Islet of Langerhans (tissue), 1 donor: ENCODE measurements at regions not wholly inside any gene's neighbourhood (a gene's known extent, or its start where the extent isn't known, plus 50 kb on each side); places are given as distances from the start of the nearest gene placed in this dataset.

ENCODE experiments used
- FAIRE-seq: peaks from one replicate; lab custom pipeline; 2011; peaks lifted over from hg19 to GRCh38; lab: Jason Lieb, UNC

GRCh38 chr6:90653750-90654149 is 66.9 kb upstream of the MAP3K7 start:
- FAIRE-seq, result no peak

DNA sequence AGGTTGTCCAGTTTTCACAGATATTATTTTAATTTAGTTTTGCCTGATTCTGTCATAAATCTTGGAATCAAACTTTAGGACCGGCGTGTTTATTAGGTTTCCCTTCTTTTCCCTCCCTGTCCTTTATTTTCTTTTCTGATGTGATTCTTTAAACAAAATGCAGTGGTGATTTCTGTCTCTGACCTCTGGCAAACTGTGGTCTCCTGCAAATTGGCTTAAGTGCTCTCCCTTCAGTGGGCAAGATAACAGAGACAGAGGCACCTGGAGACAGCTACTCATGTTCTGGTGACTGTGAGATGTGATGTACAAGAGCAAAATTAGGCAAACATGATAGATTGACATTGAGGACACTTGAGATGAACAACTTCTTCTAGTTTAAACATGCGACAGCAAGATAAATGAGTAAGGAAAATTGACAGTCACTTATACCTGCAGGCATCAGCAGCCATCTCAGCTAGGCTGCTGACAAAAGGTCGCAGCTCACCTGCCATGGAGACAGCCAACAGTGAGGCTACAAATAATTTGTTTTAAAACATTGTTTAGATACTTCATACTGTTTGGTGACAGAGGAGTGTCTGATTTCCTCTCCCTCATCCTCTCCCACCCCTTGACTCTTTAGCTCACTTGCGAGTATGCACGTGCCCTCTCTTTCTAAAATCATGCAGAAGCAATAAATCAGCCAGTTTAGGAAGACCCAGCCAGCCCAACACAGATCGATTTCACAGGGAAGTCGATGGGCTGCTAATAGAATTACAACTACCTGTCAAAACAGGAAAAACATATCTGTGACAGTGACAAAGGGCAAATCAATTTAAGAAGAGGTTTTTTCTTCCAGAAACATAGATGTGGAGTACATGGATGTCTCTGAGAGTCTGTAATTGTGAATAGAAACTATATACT is 63.4 kb upstream of the MAP3K7 start:
- no peak for FAIRE-seq

GRCh38 chr6:90648873-90649272 is 62.0 kb upstream of the MAP3K7 start:
- no peak for FAIRE-seq

DNA sequence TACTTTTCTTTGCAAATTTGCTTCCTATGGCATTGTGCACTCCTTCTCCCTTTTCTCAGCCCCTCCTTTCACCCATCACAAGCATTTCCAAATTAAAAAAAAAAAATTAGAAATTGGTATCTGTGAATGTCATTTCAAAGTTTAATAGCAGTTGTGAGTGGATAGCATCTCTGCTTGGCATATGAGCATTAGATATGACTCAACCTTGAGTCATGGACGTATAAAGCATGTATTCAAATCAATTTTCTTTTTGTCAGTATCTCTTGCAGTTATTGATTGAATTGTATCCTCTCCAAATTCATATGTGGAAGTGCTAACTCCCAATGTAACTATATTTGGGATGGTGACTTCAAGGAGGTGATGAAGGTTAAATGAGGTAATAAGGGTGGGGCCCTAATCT is 60.1 kb upstream of the MAP3K7 start:
- FAIRE-seq, result no peak

GRCh38 chr6:90645634-90646033 is 58.8 kb upstream of the MAP3K7 start:
- no peak for FAIRE-seq

GRCh38 chr6:90644492-90644891 is 57.6 kb upstream of the MAP3K7 start:
- no peak for FAIRE-seq

GRCh38 chr6:90643381-90643780 is 56.5 kb upstream of the MAP3K7 start:
- no peak for FAIRE-seq

- FAIRE-seq, result no peak
Measured at GRCh38 chr6:90637320-90637719, 50.4 kb upstream of the MAP3K7 start.
